ENCODE measurements at regions not wholly inside any gene's neighbourhood (a gene's known extent, or its start where the extent isn't known, plus 50 kb on each side); places are given as distances from the start of the nearest gene placed in this dataset.

DNA sequence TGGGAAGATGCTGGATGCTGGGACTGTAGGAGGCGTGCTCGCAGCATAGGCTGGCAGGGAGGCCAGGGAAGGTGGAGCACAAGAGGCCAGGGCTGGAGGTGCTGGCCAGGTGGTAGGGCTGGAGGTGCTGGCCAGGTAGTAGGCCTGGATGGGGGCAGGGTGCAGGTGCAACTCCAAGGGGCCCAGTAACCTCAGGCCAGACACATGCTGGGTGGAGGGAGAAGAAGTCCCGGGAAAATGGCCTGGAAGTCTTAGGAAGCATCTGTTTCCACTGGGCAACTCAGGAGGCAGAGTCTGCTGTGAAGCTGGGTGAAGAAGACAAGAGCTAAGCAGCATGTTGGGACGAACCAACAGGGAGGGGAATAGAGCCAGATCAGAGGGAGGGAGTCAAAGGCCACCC, 665.2 kb downstream of the BCL11B start:
- Histone ChIP-seq H3K36me3 (replicated peaks in 1 of 2; ENCODE audit: control insufficient read depth in 1 of 2, insufficient read depth in 2 of 2, low read length in 2 of 2) (no peaks in the 10 kb centered on the region), H3K27ac (ENCODE audit: extremely low read length, insufficient read depth, low read length) (no peak overlapping the region), H3K27me3 (ENCODE audit: control insufficient read depth in 1 of 2, insufficient read depth in 2 of 2, low read length in 2 of 2) (no peaks in the 10 kb centered on the region), H3K4me1 (ENCODE audit: insufficient read depth, low read length) (no peaks in the 10 kb centered on the region), H3K4me2 (ENCODE audit: low read depth, low read length) (no peak overlapping the region), H3K9ac (ENCODE audit: insufficient read depth, low read depth, low read length) (no peak overlapping the region), H3K79me2 (ENCODE audit: insufficient read depth, low read length) (no peaks in the 10 kb centered on the region), H3K9me3 (ENCODE audit: low read length) (peaks cover 67% of the 10 kb centered on the region), H2AFZ (ENCODE audit: low read length) (no peak overlapping the region), H4K20me1 (ENCODE audit: insufficient read depth, low read length) (no peaks in the 10 kb centered on the region), H3K4me3 (replicated peaks in 1 of 3; ENCODE audit: insufficient read depth in 1 of 3, low read depth in 2 of 3, low read length in 3 of 3) (no peak overlapping the region)
- POLR2A ChIA-PET, result no interaction called here
- ATAC-seq, result no peak
- FAIRE-seq, result no peak
- CTCF ChIA-PET (ENCODE audit: low intra/inter-chr PET ratio, low total read pairs), result no interaction called here
- DNase-seq (ENCODE audit: low spot score), result no peak
- in situ Hi-C loops (cut with HindIII; ENCODE audit: extremely low pct_ligation_motif_present, low pct_unique_long_range_greater_than_20kb) (no loop called here), intact Hi-C loops (cut with micrococcal nuclease; ENCODE audit: unreplicated experiment) (no loop called here)
- BruUV-seq (replicated peaks), result no TSS peak
- WGBS (ENCODE audit: low lambda C conversion rate), result 0% methylated on average over 4 of the region's 4 CpGs
- TF ChIP-seq ZNF562 (CRISPR knock-in tag; IDR thresholded peaks at IDR 0.05; ENCODE audit: borderline replicate concordance), result no peak
- TF ChIP-seq YEATS2 (CRISPR knock-in tag; IDR thresholded peaks at IDR 0.05; ENCODE audit: borderline replicate concordance), result no peak
- no peak for TF ChIP-seq ZNF225 (CRISPR knock-in tag; IDR thresholded peaks at IDR 0.05)
- TF ChIP-seq GTF2F1 (IDR thresholded peaks at IDR 0.05; ENCODE audit: low read length), result no peak
- no peak for TF ChIP-seq STAG1 (CRISPR knock-in tag; IDR thresholded peaks at IDR 0.05)
- no peak for TF ChIP-seq ZNF547 (CRISPR knock-in tag; IDR thresholded peaks at IDR 0.05)
- no peak for TF ChIP-seq PHF20 (CRISPR knock-in tag; IDR thresholded peaks at IDR 0.05)
- TF ChIP-seq ZNF839 (CRISPR knock-in tag; IDR thresholded peaks at IDR 0.05; ENCODE audit: borderline replicate concordance), result no peak
- TF ChIP-seq ZFP41 (CRISPR knock-in tag; IDR thresholded peaks at IDR 0.05; ENCODE audit: borderline replicate concordance), result no peak
- no peak for TF ChIP-seq SAP130 (CRISPR knock-in tag; IDR thresholded peaks at IDR 0.05; ENCODE audit: low read depth)
- no peak for TF ChIP-seq ZNF382 (CRISPR knock-in tag; IDR thresholded peaks at IDR 0.05; ENCODE audit: borderline replicate concordance)
- no peak for TF ChIP-seq HNF4A (CRISPR knock-in tag; IDR thresholded peaks at IDR 0.05)
- no peak for TF ChIP-seq NCOA2 (CRISPR knock-in tag; IDR thresholded peaks at IDR 0.05)
- TF ChIP-seq, protein P1, sequence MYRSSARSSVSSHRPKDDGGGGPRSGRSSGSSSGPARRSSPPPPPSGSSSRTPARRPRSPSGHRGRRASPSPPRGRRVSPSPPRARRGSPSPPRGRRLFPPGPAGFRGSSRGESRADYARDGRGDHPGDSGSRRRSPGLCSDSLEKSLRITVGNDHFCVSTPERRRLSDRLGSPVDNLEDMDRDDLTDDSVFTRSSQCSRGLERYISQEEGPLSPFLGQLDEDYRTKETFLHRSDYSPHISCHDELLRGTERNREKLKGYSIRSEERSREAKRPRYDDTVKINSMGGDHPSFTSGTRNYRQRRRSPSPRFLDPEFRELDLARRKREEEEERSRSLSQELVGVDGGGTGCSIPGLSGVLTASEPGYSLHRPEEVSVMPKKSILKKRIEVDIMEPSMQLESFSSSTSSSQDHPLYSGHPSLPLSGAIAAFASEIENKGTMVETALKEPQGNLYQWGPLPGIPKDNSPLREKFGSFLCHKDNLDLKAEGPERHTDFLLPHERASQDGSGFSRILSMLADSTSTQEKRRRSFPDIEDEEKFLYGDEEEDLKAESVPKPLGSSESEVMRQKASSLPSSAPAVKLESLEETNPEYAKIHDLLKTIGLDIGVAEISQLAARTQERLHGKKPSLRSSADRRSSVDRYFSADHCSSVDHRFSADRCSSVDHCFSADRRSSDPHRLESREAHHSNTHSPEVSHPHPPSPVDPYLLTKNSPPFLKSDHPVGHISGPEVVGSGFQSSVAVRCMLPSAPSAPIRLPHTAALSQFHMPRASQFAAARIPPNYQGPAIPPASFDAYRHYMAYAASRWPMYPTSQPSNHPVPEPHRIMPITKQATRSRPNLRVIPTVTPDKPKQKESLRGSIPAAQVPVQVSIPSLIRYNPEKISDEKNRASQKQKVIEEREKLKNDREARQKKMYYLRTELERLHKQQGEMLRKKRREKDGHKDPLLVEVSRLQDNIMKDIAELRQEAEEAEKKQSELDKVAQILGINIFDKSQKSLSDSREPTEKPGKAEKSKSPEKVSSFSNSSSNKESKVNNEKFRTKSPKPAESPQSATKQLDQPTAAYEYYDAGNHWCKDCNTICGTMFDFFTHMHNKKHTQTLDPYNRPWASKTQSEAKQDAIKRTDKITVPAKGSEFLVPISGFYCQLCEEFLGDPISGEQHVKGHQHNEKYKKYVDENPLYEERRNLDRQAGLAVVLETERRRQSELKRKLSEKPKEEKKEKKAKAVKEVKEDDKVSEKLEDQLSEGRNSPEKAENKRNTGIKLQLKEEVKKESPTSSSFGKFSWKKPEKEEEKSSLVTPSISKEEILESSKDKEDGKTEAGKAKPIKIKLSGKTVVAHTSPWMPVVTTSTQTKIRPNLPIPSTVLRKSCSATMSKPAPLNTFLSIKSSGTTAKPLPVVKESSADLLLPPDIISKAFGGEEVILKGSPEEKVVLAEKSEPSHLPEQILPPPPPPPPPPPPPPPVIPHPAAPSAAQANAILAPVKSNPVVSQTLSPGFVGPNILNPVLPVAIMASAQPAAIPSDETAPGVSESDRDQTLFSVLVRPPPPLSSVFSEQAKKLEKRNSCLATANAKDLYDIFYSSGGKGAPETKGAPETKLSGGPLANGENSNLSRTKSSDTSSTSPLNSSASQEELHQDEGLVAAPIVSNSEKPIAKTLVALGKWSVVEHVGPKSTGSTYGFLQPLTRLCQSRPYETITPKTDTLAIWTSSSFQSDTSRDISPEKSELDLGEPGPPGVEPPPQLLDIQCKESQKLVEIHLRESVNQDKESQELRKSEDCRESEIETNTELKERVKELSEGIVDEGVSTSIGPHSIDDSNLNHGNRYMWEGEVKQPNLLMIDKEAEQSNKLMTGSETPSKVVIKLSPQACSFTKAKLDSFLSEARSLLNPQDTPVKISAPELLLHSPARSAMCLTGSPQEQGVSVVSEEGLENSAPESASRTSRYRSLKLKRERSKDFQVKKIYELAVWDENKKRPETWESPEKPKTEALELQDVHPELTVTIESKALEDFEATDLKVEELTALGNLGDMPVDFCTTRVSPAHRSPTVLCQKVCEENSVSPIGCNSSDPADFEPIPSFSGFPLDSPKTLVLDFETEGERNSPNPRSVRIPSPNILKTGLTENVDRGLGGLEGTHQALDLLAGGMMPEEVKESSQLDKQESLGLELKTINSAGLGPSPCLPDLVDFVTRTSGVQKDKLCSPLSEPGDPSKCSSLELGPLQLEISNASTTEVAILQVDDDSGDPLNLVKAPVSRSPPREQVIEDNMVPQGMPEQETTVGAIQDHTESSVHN (CRISPR knock-in tag; IDR thresholded peaks at IDR 0.05), result no peak

All from HepG2 (cell line).